Iris pigment epithelial cell (primary cell): ENCODE measurements at regions not wholly inside any gene's neighbourhood (a gene's known extent, or its start where the extent isn't known, plus 50 kb on each side); places are given as distances from the start of the nearest gene placed in this dataset.
"Not testable (repeated sequence)": the region's sequence is repeated elsewhere in the genome, so short reads cannot be mapped to it uniquely, and the experiment has no call there.

Source experiments
- DNase-seq: peaks from one replicate; pipeline ENCODE4 v3.0.0-alpha.2; 2011; ENCODE audit warnings: low read depth

DNA sequence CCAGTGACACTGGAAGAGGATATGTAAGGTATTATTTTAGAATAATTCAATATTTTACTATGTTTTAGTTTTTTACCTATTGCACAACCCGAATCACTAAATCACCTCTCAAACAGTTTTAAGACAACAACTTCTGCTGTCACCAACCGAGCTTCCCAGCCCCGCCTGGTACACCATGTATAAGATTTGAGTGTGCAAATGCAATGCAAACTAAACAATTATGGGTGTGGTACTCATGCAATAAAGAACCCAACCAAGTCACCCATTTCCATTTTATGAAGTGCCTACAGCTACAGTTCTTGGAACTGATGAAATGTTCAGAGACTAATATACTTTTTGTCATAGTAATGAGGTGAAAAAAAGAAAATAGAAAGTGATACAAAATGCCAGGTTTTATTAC lies 256.2 kb downstream of the TAFA4 start:
- no peak for DNase-seq

DNA sequence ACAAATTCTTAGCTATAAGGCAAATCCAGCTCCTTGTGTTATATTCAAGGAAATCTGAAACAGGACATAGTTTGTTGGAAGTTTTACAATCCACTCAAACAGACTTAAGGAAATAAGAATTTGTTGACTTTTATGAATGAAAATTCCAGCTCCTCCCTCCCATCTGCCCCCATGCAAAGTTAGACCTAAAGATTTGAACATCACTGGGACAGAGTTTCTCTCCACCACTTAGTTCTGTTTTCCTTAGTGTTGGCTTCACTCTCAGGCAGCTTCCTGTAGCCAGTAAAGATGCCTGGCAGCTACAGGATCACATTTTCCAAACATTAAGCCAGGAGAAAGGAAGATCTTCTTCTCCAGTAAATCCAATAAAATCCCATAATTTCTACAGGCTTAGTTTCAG lies 265.0 kb downstream of the TAFA4 start:
- DNase-seq = no peak

DNA sequence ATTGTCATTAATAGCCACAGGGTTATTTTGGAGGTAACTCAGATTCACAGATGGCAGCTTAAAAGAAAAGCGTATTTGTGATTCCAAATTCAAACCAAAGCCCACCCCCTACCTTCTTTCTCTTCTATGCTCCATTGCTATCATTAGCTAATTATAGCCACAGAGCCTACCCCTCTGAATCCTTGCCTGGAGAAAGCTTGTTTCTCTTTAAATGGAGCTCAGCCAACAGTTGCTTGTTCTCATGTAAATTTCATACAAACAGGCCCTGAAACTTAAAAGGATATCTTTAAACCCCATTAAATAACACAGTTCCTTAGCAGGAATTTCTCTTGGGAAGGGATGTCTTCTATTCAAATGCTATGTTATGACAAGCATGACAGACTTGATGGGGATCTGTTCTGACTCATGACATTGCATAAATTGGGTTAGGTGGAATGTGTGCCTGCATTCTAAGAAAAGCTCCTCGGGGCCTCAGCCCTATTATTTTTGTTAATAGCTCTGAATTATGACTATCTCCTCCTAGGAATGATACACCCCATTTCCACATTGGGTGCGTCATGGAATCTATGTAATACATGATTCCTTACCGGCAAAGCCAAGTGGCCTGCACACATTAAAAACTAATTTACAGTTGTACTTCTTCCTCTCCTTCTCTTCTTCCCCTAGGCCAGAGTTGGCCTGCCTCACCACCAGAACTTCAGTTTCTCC lies 265.8 kb downstream of the TAFA4 start:
- no peak for DNase-seq

DNA sequence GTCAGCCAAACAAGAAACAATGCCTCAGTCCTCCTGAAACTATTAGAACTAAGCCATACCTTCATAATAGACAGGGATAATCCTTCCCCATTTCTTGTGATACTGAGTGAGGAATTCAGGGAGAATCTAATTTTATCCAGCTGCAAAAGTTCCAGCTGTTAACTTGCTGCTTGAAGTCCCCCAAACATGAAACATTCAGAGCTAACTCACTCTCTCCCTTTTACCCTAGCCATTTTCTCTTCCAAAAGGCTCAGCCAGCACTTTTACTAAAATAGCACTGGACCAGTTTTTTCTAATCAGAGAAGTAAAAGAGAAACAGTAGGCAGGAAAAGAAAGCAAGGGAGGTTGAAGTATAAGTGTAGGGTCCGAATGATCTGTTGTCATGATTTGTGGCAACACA lies 268.1 kb downstream of the TAFA4 start:
- DNase-seq = no peak

DNA sequence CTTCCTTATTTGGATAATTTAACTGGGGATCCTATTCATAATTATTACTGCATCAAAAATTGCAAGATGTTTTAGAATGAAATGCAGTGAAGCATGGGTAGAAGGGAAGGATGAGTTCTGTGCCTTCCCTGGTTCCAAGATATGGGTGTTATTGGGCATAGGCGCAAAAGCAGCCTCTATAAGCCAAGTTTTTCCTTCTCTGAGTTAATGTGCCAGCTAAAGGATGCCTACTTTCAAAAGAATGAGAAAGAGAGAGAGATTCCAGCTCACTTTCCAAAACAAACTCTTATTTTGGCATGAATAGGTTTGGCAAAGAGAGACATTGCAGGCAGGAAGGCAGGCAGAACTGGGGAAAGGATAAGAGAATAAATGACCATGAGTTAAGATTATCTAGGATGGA lies 270.2 kb downstream of the TAFA4 start:
- DNase-seq = no peak

DNA sequence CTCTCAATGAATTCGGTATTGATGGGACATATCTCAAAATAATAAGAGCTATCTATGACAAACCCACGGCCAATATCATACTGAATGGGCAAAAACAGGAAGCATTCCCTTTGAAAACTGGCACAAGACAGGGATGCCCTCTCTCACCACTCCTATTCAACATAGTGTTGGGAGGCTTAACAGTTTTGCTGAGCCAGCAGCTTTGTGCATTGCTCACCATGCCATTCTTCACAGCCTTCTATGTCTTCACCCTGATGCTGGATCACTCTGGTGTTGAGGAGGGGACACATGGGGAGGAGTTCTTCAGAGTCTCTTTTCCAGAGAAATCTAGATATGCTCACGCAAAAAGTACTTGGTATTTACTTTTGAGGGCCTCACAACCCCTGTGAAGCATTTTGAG lies 281.7 kb downstream of the TAFA4 start:
- DNase-seq = not testable (repeated sequence)

DNA sequence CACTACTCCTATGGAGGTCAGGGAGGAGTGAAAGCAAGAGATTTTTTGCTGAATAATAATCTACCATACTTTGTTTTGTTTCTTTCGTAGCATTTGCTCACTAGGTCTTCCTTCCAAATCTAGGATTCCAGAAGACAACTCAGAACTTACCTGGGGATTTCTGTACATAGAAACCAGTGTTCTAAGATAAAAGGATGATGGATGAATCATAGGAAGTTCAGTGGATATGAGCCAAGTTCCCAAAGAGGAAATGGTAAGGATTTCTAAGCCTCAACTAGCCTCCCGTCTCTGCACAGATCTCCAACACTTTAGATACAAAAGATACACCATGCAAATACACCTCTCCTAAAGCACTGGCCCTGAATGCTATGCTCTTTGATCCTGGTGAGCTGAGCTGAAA lies 283.9 kb downstream of the TAFA4 start:
- no peak for DNase-seq

DNA sequence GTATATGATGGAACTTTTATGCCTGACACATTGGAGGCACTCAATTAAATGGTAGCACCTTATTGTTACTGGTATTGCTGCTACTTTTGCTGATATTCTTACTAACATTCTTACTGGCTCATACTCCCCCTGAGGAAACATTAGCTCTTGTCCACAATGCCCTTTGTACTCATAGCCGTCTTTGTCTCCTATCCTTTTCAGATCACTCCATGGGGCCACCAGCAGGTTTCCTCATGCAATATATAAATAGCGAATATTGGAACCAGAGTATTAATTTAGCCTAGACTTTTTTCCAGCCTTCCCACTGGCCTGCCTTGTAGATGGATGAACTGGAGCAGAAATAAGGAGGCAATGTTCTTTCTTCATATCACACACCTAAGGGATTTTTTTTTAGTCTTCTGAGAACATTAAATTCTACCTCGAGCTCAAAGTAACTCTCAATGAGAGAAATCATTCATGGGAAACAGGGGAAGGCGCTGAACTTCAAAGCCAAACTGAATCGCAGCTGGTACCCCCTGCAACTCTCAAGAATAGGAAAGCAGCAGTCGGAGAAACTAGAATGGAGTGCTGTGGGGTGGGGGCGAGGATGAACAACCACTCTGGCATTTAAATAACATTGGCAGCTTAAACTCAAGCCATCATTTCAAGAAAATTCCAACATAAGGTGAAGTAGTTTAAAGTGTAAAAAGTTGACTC lies 300.3 kb downstream of the TAFA4 start:
- no peak for DNase-seq

DNA sequence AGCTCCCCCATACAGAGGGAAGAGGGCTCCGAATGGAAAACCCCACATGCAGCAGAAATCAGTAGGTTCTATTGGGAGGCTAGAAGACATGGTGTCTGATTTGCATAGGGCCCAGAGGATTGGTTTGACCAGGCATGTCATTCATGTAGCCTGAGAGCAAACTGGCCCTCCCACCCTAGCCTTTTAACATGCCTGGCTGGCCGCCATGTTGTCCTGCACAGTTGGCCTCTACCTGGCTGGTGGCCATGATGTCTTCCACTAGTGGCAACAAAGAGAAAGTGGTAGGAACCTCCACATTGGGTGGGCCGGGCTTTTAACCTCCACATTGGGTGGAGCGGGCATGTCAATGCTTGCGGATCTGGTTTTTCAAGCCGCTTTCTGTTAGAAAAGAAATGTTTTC lies 312.1 kb downstream of the TAFA4 start:
- no peak for DNase-seq

DNA sequence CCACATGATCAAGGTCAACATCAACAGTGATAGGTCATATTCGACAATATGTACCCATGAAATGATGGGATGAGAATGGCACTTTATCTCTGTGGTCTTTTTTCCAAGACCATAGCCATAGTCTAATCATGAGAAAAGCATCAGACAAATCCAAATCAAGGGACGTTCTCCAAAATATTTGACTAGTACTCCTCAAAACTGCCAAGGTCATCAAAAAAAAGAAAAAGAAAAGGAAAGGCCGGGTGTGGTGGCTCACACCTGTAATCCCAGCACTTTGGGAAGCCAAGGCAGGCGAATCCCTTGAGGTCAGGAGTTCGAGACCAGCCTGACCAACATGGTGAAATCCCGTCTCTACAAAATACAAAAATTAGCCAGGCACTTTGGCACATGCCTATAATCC lies 318.3 kb downstream of the TAFA4 start:
- no peak for DNase-seq

DNA sequence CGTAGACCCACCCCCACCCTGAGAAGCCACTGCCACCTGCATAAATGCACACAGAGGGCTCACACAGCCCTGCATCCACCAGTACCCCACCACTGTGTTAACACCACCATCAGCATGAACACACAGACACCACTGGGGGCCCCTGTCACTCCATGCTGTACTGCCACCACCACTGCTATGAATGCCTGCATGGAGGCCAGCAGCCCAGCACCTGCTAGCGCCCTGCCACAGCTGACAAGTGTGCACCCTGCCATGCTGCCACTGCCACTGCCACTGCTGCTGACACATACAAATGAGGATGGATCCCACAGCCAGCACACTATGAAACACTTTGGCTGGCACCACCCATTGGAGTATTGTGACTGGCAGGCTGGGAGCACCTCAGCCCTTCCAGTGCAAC lies 361.0 kb downstream of the TAFA4 start:
- no peak for DNase-seq

DNA sequence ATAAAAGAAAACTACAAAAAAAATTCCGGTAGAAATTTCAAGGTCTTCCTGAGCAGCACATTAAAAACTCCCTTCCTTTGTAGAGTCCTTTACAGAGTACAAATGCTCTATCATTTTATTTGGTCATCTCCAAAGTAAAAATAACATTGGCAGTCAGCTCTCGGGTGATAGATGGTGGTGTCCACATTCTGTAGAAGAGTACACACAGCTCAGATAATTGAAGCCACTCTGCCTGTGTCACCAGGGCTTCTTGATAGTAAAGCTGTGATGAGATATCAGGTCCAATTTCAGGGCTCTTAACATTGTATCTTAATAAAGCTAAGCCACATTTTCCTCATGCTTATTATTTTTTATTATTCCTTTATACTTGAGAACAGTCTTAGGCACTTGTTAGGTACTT lies 371.6 kb downstream of the TAFA4 start:
- DNase-seq = no peak

DNA sequence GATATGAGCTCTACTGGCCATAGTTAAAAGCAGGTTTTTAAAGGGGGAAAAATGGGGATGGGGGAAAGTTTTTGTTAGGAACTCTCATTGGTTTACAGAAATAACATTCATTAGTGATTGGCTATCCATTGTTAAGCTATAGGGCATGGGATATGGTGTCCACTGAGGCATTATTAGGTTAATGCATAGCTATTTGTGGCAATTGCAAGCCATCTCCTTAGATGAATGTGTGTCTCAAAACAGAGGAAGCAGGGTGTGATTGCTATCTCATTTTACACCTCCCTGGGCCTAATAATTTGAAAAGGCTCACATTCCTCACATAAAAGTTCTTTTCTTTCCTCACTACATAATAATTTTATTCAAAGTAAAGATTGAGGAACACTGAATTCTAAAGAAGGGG lies 396.6 kb downstream of the TAFA4 start:
- no peak for DNase-seq

DNA sequence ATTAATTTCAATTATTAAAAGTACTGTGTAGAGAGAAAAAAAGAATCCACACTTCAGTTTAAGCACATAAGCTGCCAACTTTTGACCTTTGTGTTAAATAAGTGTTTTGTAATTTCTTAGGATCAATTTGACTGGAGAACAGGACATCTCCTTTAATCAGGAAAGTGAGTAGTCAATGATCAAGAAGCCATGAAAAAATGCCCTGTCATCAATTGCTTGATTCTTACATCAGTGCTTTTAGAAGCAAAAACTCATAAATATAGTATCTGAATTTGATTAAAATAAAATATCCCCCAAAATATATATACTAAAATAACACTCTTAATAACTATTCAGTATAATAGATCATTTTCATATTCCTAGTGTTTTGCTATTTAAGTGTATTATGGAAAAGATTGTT lies 409.0 kb downstream of the TAFA4 start:
- DNase-seq = no peak

DNA sequence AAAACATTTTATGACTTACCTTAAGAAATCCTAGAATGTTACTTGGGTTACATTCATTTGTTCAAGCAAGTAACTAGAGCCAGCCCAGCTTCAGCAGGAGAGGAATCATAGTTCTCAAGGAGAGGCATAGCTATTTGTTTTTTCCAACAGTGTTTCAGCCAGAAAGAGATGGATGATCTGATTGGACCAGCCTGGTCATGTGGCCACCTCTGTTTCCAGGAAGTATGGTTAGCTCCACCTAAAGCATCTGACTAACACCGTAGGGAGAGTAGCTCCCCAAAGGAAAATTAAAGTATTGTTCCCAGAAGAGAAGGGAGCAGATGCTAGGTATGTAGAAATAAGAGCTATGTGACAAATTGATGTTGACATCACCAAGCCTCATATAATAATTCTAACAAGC lies 417.1 kb downstream of the TAFA4 start:
- no peak for DNase-seq

DNA sequence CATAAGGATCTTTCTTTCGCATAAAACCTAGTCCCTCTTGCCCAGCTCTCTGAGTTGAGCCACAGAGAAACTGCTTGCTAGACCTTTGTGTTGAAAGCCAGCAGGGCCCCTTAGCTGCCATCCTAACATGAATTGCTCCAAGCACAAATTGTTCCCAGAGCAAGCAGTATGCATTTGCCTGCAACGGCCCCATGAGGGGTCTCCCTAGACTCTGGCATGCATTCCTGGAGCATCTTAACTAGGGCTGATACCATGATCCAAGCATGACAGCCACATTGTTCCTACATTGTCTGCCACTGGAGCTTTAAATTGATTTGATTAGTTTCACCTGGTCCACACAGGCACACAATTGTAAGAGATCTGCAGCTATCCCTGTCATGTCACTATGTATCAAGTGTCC lies 428.1 kb downstream of the TAFA4 start:
- DNase-seq = no peak

DNA sequence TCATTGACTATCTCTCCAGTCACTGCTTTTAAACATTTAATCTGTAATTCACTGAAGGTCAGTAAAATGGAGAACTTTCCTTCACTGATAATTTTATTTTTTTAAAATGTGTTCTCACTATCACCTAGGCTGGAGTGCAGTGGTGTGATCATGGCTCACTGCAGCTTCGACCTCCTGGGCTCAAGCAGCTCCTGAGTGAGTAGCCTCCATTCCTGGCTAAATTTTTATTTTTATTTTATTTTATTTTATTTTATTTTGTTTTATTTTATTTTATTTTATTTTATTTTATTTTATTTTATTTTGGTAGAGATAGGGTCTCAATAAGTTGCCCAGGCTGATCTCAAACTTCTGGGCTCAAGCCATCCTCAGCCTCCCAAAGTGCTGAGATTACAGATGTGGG lies 446.5 kb downstream of the TAFA4 start:
- DNase-seq = not testable (repeated sequence)

DNA sequence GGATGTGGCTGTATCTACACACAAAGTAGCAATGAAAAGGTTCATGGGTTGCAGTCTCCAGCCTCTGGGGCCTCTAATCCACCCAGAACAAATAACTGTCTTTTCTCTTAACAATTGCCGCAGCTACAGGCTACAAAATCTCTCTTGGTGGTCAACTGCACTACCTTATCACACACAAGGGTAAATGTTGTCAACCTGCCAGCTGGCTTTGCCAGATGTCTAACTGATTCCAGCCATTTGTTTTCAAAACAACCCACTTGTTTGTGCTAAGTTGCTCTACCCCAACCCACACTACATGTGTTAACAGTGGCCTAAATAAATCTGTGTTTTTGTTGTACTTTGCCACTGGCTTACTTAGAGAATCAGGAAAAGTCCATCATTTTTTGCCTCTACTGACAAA lies 447.3 kb downstream of the TAFA4 start:
- no peak for DNase-seq

DNA sequence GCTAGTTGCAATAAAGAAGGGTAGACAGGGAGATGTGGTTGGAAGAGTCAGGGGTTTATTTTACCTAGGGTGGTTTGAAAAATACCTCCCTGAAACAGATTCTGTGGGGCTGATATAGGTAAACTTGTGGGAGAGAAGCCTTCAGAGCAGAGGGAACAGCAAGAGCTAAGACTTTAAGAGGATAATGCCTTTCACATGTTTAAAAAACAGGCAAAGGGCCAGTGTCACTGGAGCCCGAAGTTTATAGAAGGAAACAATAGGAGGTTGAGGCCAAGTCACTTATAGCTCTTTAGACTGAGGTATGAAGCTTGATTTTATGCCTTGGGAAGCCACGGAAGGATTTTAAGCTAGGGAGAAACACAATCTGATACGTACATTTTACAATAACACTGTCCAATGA lies 448.7 kb downstream of the TAFA4 start:
- no peak for DNase-seq

DNA sequence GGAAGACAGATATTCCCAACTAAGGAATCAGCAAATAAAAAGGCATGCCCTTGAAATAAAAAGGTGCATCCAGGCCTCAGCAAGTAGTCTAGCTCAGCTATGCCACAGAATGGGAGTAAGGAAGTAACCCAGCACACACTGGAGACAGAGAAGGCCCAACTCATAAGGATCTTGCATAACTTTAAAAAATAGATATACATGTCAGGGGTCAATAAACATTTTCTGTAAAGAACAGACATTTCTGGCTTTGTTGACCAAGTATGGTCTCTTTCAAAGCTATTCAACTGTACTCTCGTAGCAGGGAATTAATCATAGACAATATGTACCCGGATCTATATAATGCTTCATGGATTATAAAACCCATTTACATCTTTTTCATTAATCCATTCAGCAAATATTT lies 449.3 kb downstream of the TAFA4 start:
- no peak for DNase-seq

DNA sequence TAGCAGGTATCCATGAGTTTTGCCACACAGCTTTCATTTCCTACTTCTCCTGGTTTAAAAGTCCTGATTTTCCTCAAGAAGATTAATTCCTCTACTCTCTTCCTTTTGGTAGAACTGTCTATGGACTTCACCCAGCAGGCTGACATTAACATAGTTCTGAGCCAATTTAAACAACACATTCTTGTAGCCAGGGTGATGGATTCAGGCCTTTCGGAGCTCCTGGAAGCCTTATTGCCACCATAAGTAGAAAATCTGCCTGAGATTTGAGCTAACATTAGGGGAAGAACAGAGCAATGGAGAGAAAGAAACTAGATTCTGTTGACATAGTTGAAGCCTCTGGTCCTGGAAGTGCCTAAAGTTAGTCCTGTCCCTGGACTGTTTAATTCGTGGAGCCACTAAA lies 449.8 kb downstream of the TAFA4 start:
- DNase-seq = no peak

DNA sequence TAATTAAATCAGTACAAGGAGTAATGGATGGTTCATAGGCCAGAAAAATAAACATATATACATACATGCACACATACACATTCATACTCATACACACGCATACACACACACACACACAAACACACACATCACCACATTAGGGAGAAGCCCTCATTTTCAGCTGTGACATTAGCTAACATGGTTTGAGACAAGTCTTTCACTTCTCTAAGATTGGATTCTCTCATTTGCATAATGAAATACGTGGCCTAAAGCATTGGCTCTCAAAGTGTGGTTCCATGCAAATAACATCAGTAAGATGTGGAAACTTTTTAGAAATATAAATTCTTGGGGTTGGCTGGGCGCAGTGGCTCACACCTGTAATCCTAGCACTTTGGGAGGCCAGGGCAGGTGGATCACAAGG lies 452.6 kb downstream of the TAFA4 start:
- no peak for DNase-seq

DNA sequence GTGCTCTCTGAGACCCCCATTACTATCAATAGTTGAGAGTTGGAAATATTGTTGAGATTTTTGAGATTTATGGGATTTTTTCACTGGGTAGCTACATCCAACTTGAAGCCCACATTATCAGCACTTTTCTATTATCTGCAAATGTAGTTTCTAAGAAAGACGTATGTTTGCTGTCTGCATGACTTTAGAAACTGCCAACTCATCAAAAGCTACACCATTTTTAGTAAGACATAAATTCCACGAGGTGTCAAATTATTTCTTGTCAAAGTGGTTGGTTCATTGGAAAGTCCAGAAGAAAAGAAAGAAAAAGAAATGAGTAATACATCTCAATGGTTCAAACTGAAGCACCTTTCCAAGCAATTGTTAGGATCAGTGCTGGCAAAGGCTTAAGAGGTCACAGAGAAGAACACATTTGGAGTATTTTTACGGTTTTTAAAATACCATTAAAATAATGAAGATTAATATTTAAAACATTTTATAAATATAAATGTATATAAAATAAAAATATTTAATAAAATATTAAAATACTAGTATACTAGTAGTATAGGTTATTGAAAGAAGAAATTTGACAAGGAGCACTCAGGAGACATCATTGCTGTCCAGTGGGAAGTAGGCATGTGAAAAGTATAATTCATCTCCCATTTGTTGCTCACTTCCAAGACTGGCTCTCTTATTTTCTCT lies 463.5 kb downstream of the TAFA4 start:
- no peak for DNase-seq

DNA sequence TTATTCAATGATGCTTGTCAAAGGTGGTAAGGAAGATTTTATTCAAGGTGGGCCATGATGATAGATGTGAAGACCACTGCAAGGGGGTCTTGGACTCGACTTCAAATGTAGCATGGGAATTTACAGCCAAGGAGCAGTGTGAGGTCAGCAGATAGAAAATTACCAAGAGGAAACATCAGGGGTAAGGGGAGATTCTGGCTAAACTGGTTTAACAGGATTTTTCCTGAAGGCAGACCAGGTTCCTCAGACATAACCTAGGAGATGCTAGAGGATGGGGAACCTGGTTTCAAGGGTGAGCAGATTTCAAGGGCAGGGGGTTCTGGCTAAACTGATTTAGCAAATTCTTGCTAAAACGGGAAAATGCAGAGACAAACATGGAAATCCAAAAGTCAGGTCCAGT lies 464.9 kb downstream of the TAFA4 start:
- DNase-seq = no peak
